ENCODE measurements at regions not wholly inside any gene's neighbourhood (a gene's known extent, or its start where the extent isn't known, plus 50 kb on each side); places are given as distances from the start of the nearest gene placed in this dataset.

GRCh38 chr3:116841003-116841735, 131.6 kb downstream of the TUSC7 start:
- DNase-seq, result no peak
- in situ Hi-C loops (cut with MboI; ENCODE audit: low pct_unique_long_range_greater_than_20kb, low sequenced_read_pairs), result no loop called here

GRCh38 chr3:116842254-116842957, 132.8 kb downstream of the TUSC7 start:
- no peak for DNase-seq
- in situ Hi-C loops (cut with MboI; ENCODE audit: low pct_unique_long_range_greater_than_20kb, low sequenced_read_pairs), result no loop called here

DNA sequence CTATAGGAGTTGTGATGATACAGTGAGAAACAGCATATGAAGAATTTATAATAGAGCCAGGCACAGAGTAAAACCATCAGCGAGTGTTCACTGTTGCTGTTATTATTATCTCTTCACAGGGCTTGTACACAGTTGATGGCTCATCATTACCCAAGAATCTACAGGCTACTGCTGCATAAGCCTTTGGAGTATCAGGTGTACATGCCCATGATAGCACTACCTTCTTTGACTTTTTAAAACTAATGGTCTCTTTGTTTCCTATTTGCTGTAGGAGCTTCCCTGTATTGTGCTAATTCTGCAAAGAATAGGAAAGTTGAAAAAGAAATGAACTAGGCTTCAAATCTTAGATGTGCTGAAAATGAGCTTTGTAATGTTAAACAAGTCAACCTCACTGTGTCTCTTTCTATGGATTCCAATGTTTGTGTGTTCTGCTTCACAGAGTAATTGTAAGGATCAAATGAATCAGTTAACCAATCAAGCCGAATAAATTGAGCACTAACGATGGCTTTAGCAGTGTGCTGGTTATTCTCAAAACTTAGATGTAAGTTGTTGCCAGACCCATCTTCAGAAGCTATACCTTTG, 138.8 kb downstream of the TUSC7 start:
- in situ Hi-C loops (cut with MboI; ENCODE audit: low pct_unique_long_range_greater_than_20kb, low sequenced_read_pairs), result no loop called here
- DNase-seq, result no peak

DNA sequence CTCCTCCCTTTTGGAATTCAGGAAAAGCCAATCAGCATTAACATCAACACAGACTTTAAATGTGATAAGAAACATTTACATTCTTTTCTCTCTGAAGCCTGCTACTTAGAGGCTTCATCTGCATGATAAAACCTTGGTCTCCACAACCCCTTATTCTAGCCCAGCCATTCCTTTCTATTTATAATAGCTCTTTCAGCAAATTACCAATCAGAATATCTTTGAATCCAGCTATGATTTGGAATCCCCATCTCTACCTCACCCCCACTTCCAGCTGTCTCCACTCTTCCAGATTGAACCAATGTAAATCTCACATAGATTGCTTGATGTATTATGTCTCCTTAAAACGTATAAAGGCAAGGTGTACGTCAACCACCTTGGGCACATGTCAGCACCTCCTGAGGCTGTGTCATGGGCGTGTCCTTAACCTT, 139.7 kb downstream of the TUSC7 start:
- in situ Hi-C loops (cut with MboI; ENCODE audit: low pct_unique_long_range_greater_than_20kb, low sequenced_read_pairs), result no loop called here

DNA sequence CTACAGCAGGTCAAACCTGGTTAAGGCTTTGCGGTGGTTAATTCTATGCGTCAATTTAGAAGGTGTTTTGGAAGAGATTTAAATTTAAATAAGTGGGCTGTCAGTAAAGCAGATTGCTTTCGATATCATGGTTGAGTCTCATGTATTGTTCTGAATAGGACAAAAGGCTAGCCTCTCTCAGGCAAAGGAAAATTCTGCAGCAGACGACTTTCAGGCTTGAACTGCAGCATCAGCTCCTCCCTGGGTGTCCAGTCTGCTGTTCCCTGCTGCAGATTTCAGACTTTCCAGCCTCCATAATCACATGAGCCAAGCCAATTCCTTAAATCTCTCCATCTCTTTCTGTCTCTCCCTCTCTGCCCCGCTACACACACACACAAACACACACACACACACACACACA, 143.2 kb downstream of the TUSC7 start:
- in situ Hi-C loops (cut with MboI; ENCODE audit: low pct_unique_long_range_greater_than_20kb, low sequenced_read_pairs), result no loop called here
- no peak for DNase-seq

More for the DNA sequence above, 139.7 kb downstream of the TUSC7 start:
- DNase-seq, result no peak

DNA sequence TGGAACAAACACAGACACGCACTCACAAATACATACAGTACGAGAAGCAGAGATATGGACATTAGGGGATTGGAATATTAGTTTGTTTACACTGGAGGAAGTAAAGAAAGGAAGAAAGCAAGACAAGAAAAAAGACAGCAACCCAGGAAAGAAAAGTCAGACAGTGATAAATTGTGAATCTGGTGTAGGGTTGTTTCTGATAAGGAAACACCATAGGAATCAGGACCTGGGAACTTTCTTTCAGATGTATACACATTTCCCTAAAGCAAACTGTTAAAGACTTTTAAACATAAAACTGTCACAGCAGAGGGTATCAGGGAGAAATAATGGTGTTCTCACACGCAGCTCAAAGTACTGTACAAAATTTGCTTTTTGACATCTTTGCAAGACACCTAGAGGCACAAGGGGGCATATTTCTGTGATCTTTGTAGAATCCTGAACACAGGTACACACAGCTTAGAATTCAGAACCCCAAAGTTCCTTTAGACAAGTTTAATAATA, 153.7 kb downstream of the TUSC7 start:
- in situ Hi-C loops (cut with MboI; ENCODE audit: low pct_unique_long_range_greater_than_20kb, low sequenced_read_pairs), result no loop called here
- no peak for DNase-seq

DNA sequence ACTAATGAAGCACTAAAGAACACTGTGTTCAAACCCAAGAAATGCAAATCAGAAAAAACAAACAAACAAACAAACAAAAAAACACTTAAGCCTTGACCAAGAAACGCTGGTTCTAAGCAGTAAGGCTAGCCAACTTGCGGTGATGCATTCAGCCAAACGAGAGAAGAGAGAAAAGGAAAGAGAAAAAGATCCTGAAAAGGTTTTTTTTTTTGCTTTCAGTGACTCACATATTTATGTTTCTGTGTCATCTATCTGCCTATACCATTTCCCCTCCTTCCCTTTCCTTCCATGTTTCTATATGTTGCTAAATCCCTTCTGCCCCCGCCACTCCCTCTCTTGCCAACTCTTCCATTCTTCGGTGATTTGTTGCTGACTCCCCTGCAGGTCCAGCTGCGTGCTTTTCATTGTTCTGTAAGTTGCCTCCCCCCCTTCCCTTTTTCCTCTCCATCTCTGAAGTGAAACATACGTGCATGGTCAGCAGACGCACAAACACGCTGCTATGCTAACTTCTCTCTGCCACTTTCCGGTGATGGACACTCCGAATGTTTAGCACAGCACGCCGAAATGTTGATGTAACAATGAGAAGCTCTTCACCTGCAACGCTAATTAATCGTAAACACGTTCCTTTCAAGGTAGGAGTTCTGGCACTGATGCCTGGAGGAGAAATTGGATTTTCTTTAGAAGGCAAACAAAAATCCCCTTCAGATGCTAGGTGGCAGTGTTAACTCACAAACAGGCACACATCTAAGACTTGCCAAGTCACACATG, 154.4 kb downstream of the TUSC7 start:
- peak; percentile 11 for DNase-seq
- in situ Hi-C loops (cut with MboI; ENCODE audit: low pct_unique_long_range_greater_than_20kb, low sequenced_read_pairs), result no loop called here

- in situ Hi-C loops (cut with MboI; ENCODE audit: low pct_unique_long_range_greater_than_20kb, low sequenced_read_pairs), result no loop called here
- no peak for DNase-seq
Measured at GRCh38 chr3:116864590-116864927, 155.0 kb downstream of the TUSC7 start.

DNA sequence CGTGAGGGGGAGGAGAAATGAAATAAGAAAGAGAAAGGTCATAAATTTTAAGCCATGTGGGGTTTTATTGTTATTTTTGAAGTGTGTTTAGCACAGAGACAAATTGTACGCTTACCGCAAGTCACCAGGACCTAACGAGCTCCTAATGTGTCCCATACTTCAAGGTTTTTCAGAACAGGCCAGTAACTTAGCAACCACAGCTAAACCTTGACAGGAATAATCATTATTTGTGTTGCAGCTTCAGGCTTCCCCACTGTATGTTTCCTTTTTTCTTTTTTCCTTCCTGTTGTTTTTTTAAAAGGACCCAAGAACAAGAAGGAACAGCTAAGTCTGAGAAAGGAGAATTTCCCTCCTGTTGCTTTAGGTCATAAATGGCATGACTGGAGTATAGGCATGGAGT, 160.8 kb downstream of the TUSC7 start:
- no peak for DNase-seq
- in situ Hi-C loops (cut with MboI; ENCODE audit: low pct_unique_long_range_greater_than_20kb, low sequenced_read_pairs), result no loop called here

DNA sequence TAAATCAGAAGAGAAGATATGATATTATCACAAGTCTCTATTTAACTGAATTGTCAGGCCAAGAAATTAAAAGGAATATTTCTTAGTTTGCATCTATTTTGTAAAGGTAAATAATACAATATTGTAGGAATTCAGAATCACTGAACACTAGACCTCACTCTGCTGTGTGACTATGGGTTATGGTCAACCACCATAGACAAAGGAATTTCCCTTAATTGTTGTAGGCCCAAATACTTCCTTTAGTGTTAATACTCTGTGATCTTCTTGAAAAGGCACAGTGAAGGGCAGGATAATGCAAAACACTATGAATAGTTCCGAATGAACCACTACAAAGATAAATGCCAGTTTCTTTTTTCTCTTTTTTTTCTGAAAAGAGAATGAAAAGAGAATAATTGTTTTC, 162.3 kb downstream of the TUSC7 start:
- in situ Hi-C loops (cut with MboI; ENCODE audit: low pct_unique_long_range_greater_than_20kb, low sequenced_read_pairs), result no loop called here
- DNase-seq, result no peak

DNA sequence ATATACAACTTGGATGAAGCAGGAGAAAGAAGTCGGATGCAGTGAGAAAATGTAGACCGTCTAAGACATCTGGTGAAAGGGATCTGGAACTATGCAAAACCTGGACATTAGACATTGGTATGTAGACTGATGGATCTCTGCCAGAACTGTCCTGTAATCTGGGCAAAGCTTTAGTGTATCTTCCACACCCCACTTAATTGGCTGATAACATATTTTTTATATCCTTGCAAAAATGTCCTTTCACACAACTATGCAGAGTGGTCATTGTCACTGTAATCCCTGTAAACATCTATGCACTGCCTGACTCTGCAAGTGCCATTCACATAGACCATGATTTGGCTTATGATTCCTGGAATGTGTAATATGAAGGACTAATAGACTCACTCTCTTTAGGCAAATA, 163.1 kb downstream of the TUSC7 start:
- DNase-seq, result no peak
- in situ Hi-C loops (cut with MboI; ENCODE audit: low pct_unique_long_range_greater_than_20kb, low sequenced_read_pairs), result no loop called here

DNA sequence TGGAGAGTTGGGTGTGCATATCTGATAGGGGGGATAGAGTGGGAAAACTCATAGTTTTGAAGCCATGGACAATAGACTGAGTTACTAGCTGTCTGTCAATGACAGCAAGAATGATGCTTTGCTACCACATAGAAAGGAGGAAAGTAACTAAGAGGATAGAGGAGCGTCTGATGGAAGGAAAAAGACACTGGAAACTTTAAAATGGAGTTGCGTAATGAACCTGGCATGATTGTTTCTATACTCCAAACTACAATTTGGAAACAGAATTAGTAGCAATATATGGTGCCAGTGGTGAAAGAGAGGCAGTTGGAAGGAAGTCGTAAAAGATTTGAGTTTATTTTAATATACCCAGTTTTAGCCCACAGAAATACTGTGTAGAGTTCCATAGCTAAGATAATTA, 163.6 kb downstream of the TUSC7 start:
- DNase-seq, result no peak
- in situ Hi-C loops (cut with MboI; ENCODE audit: low pct_unique_long_range_greater_than_20kb, low sequenced_read_pairs), result no loop called here

DNA sequence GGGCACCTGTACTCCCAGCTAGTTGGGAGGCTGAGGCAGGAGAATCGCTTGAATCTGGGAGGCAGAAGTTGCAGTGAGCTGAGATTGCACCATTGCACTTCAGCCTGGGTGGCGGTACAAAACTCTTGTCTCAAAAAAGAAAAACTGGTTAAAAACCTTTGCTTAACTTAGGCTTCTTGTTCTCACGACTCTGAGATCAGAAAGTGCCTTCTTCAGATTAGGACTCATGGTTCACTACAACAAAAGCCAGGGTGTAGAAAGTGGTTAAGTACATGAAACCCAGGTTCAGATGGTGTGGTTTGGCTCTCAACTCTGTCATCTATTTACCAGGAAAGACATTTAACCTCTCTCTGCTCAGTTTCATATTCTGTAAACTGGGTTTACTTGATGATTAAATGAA, 168.4 kb downstream of the TUSC7 start:
- DNase-seq, result no peak
- in situ Hi-C loops (cut with MboI; ENCODE audit: low pct_unique_long_range_greater_than_20kb, low sequenced_read_pairs), result no loop called here

- in situ Hi-C loops (cut with MboI; ENCODE audit: low pct_unique_long_range_greater_than_20kb, low sequenced_read_pairs), result no loop called here
- DNase-seq, result no peak
Measured at GRCh38 chr3:116886202-116886893, 176.8 kb downstream of the TUSC7 start.

- DNase-seq, result no peak
- in situ Hi-C loops (cut with MboI; ENCODE audit: low pct_unique_long_range_greater_than_20kb, low sequenced_read_pairs), result no loop called here
Measured at GRCh38 chr3:116896116-116896515, 186.5 kb downstream of the TUSC7 start.

- in situ Hi-C loops (cut with MboI; ENCODE audit: low pct_unique_long_range_greater_than_20kb, low sequenced_read_pairs), result no loop called here
- no peak for DNase-seq
Measured at GRCh38 chr3:116897382-116897781, 187.8 kb downstream of the TUSC7 start.

DNA sequence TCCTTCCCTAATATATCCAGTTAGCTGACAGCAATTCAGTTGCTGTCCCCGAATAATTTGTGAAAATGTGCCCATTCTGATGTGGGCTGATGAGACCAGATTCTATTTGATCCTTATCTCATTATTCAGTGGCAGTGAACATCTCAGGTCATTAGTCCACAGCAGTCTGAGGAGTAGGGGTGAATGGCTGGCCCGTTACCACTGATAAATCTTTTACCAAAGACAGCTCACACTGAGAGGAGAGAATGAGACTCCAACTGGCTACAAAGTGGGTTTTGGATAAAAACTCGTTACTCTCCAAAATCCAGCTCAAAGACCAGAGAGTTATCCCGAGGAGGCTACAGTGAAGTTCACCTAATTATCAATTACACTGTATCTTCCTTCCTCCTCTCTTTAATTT, 189.7 kb downstream of the TUSC7 start:
- in situ Hi-C loops (cut with MboI; ENCODE audit: low pct_unique_long_range_greater_than_20kb, low sequenced_read_pairs), result no loop called here
- no peak for DNase-seq

GRCh38 chr3:116905334-116905733, 195.8 kb downstream of the TUSC7 start:
- DNase-seq, result no peak
- in situ Hi-C loops (cut with MboI; ENCODE audit: low pct_unique_long_range_greater_than_20kb, low sequenced_read_pairs), result no loop called here

- in situ Hi-C loops (cut with MboI; ENCODE audit: low pct_unique_long_range_greater_than_20kb, low sequenced_read_pairs), result no loop called here
- DNase-seq, result no peak
Measured at GRCh38 chr3:116905794-116906193, 196.2 kb downstream of the TUSC7 start.

Data from KBM-7 (cell line).